Ishikawa (cell line): ENCODE measurements at regions not wholly inside any gene's neighbourhood (a gene's known extent, or its start where the extent isn't known, plus 50 kb on each side); places are given as distances from the start of the nearest gene placed in this dataset.

Experiments used
- CEBPB ChIP-seq: IDR thresholded peaks from 2 replicates; pipeline ENCODE4 v1.6.1; 2012
- RAD21 ChIP-seq: IDR thresholded peaks from 2 replicates; pipeline ENCODE4 v1.6.1; 2012; ENCODE audit warnings: low read depth
- TAF1 ChIP-seq: IDR thresholded peaks from 2 replicates; pipeline ENCODE4 v1.6.1; 2012; ENCODE audit warnings: low read depth, mild to moderate bottlenecking
- YY1 ChIP-seq: IDR thresholded peaks from 2 replicates; pipeline ENCODE4 v1.6.1; 2012; ENCODE audit warnings: low read depth

DNA sequence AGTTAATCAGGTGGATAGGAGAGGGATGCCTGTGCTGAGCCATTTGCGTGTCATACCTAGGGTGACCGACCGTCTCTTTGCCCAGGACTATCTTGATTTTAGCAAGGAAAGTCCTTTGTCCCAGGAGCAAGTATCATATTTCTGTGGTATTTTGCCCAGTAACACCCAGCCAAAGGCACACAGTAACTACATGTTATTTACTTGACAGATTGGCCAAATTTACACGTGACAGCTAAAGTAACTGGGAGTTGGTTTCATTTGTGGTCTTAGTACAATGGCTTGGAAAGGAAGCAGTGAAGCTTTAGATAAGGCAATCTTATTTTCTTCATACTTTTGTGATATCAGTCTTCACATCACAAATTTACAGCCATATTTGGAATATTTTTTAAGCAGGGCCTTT, 142.1 kb downstream of the JCAD start:
- no peak for TF ChIP-seq RAD21
- no peak for TF ChIP-seq TAF1
- no peak for TF ChIP-seq CEBPB
- no peak for TF ChIP-seq YY1
